IMR-90 (cell line): ENCODE measurements at regions not wholly inside any gene's neighbourhood (a gene's known extent, or its start where the extent isn't known, plus 50 kb on each side); places are given as distances from the start of the nearest gene placed in this dataset.

Experiments
- ATAC-seq: fragments of 200-7000 bp; cut with Tn5 transposase; 2 replicates; pipeline ENCODE4 v1.9.1; 2020; ENCODE audit warnings: low read depth, mild to moderate bottlenecking, moderate library complexity
- BruUV-seq: library from RNA; stranded (reverse); fragments of 400-500 nt; replicated peaks from 2 replicates; lab custom pipeline; 2021; lab: Mats Ljungman, UMichigan
- CTCF ChIA-PET: fragments of 300-600 bp; formaldehyde crosslinking; extraction: SDS; loops from one replicate; lab custom pipeline; 2021; ENCODE audit warnings: antibody characterized with exemption; lab: Yijun Ruan, JAX
- POLR2A ChIA-PET: fragments of 300-600 bp; sonication (Branson Sonifier 250); formaldehyde crosslinking; loops from one replicate; lab custom pipeline; 2022; ENCODE audit warnings: antibody characterized with exemption; ENCODE audit not compliant: unreplicated experiment; lab: Charles Lee
- DNase-seq: peaks from one replicate; pipeline ENCODE4 v3.0.0; 2013
- H2AFZ ChIP-seq: replicated peaks from 2 replicates; pipeline ENCODE3; 2013; ENCODE audit warnings: low read length, mild to moderate bottlenecking; ENCODE audit not compliant: poor library complexity
- H2AK5ac ChIP-seq: 2 replicates; pipeline ENCODE4 v1.6.1; 2013; ENCODE audit warnings: low read depth, low read length, inconsistent platforms
- H2AK9ac ChIP-seq: replicated peaks from 2 replicates; pipeline ENCODE3; 2013; ENCODE audit warnings: mild to moderate bottlenecking, low read depth, low read length, moderate library complexity; ENCODE audit not compliant: poor library complexity
- H2BK120ac ChIP-seq: 2 replicates; pipeline ENCODE4 v1.6.1; 2013; ENCODE audit warnings: low read depth, low read length, inconsistent platforms
- H2BK15ac ChIP-seq: 3 replicates; pipeline ENCODE4 v1.6.1; 2013; ENCODE audit warnings: low read depth, low read length, inconsistent platforms
- H2BK20ac ChIP-seq: 2 replicates; pipeline ENCODE4 v1.6.1; 2013; ENCODE audit warnings: low read depth, mild to moderate bottlenecking, inconsistent platforms, low read length, moderate library complexity
- H2BK5ac ChIP-seq: 2 replicates; pipeline ENCODE4 v1.6.1; 2013; ENCODE audit warnings: mild to moderate bottlenecking, low read depth, low read length, inconsistent platforms; ENCODE audit not compliant: poor library complexity, severe bottlenecking
- H3K14ac ChIP-seq: replicated peaks from 2 replicates; pipeline ENCODE4 v1.6.1; 2013; ENCODE audit warnings: low read depth, low read length, inconsistent platforms
- H3K18ac ChIP-seq: 2 replicates; pipeline ENCODE4 v1.6.1; 2013; ENCODE audit warnings: low read depth, low read length, control low read depth
- H3K23ac ChIP-seq: 2 replicates; pipeline ENCODE4 v1.6.1; 2013; ENCODE audit warnings: low read depth, low read length, inconsistent platforms
- H3K27ac ChIP-seq: 2 replicates; pipeline ENCODE4 v1.5.1; 2013; ENCODE audit warnings: mild to moderate bottlenecking, control low read depth, low read length; ENCODE audit not compliant: insufficient read depth
- H3K27me3 ChIP-seq: 2 replicates; pipeline ENCODE4 v1.6.1; 2013; ENCODE audit warnings: low read length; ENCODE audit not compliant: control insufficient read depth, insufficient read depth
- H3K36me3 ChIP-seq: 2 replicates; pipeline ENCODE4 v1.6.1; 2013; ENCODE audit warnings: low read length, mixed read lengths; ENCODE audit not compliant: control insufficient read depth, insufficient read depth
- H3K4ac ChIP-seq: 2 replicates; pipeline ENCODE4 v1.6.1; 2013; ENCODE audit warnings: low read depth, low read length, inconsistent platforms
- H3K4me1 ChIP-seq: 2 replicates; pipeline ENCODE4 v1.6.1; 2013; ENCODE audit warnings: low read length, mixed read lengths; ENCODE audit not compliant: control insufficient read depth, insufficient read depth
- H3K4me2 ChIP-seq: 2 replicates; pipeline ENCODE4 v1.6.1; 2013; ENCODE audit warnings: low read depth, mild to moderate bottlenecking, control low read depth, low read length, moderate library complexity
- H3K4me3 ChIP-seq: 2 replicates; pipeline ENCODE4 v1.5.1; 2013; ENCODE audit warnings: low read depth, mild to moderate bottlenecking, control low read depth, low read length, moderate library complexity; ENCODE audit not compliant: insufficient read depth
- H3K56ac ChIP-seq: 2 replicates; pipeline ENCODE4 v1.6.1; 2013; ENCODE audit warnings: low read length, inconsistent platforms; ENCODE audit not compliant: insufficient read depth; ENCODE audit errors: extremely low read depth
- H3K79me1 ChIP-seq, 2 experiments: 2 replicates each; pipeline ENCODE4 v1.6.1; 2013; ENCODE audit warnings: low read length in 2 of 2, inconsistent platforms in 1 of 2, low read depth in 1 of 2
- H3K9ac ChIP-seq: 2 replicates; pipeline ENCODE4 v1.6.1; 2013; ENCODE audit warnings: low read depth, low read length, control low read depth
- H3K9me1 ChIP-seq: 2 replicates; pipeline ENCODE4 v1.6.1; 2013; ENCODE audit warnings: low read length, inconsistent platforms; ENCODE audit not compliant: insufficient read depth
- H3K9me3 ChIP-seq: 2 replicates; pipeline ENCODE4 v1.6.1; 2013; ENCODE audit warnings: low read length; ENCODE audit not compliant: control insufficient read depth, insufficient read depth
- H4K20me1 ChIP-seq: 2 replicates; pipeline ENCODE4 v1.6.1; 2013; ENCODE audit warnings: low read length, inconsistent platforms; ENCODE audit not compliant: insufficient read depth
- H4K5ac ChIP-seq: 2 replicates; pipeline ENCODE4 v1.6.1; 2013; ENCODE audit warnings: mild to moderate bottlenecking, low read depth, low read length, control low read depth
- H4K8ac ChIP-seq, 2 experiments: 2 replicates each; pipeline ENCODE4 v1.6.1; 2013; ENCODE audit warnings: low read depth in 2 of 2, low read length in 2 of 2, control low read depth in 1 of 2, inconsistent platforms in 1 of 2
- H4K91ac ChIP-seq: 2 replicates; pipeline ENCODE4 v1.6.1; 2013; ENCODE audit warnings: low read depth, low read length, inconsistent platforms; ENCODE audit not compliant: insufficient read depth
- WGBS, 2 experiments: methylation state at CpG; one replicate each; pipeline versions ENCODE4 v1.1.5 to v1.1.7; 2013; ENCODE audit warnings: missing lambda C conversion rate in 2 of 2; ENCODE audit not compliant: insufficient read length in 1 of 2; ENCODE audit errors: extremely low coverage in 2 of 2; 5-methylcytosine and 5-hydroxymethylcytosine counted together
- dilution Hi-C: fragments of 300-500 bp; cut with HindIII; formaldehyde crosslinking; loops from one replicate; pipeline ENCODE4 v1.14.3; 2018; ENCODE audit warnings: low sequenced_read_pairs; ENCODE audit not compliant: unreplicated experiment
- in situ Hi-C: fragments of 300-500 bp; cut with MboI; formaldehyde crosslinking; loops from 3 replicates; pipeline ENCODE4 v1.14.3; 2019; ENCODE audit warnings: low sequenced_read_pairs, inconsistent platforms, mixed read lengths
- intact Hi-C: fragments of 100-400 bp; cut with micrococcal nuclease; formaldehyde crosslinking; loops from 2 replicates; pipeline ENCODE4 v1.10.0; 2022
- TF ChIP-seq, protein P1 (sequence below): fragments of 150-350 bp; IDR thresholded peaks from 2 replicates; pipeline ENCODE4 v1.6.1; 2016; ENCODE audit warnings: low read depth, mild to moderate bottlenecking, low read length, moderate library complexity, borderline replicate concordance

DNA sequence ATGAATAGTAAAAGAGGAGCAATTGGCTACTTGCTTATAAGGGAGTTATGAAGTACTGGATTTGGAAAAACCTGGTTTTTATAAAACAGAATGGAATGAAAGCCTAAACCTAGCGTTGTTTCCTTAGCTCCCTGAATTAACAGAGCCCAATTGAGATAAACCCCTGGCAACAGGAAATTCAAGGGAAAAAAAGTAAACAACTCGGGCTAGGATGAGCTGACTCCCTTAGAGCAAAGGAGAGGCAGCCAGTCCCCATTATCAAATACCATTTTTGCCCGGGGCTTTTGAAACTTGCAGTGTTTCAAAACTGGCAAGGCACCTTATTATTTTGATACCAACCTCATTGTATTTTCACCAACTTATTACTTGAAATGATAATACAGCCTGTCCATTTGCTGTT is 587.5 kb downstream of the CD109 start:
- H3K9ac ChIP-seq = peak overlapping the region; percentile 37
- peak overlapping the region; percentile 86 for H3K27ac ChIP-seq
- peak overlapping the region; percentile 97 for H4K5ac ChIP-seq
- dilution Hi-C loops (no loop called here), intact Hi-C loops (loop anchor here (2.0 to 5.0 kb wide), 3 partner anchors 113 to 924 kb away; partner anchors contain the start of gene COL12A1), in situ Hi-C loops (no loop called here)
- peak overlapping the region; percentile 96 for H2BK20ac ChIP-seq
- peak overlapping the region; percentile 92 for H3K4ac ChIP-seq
- H3K36me3 ChIP-seq = no peaks in the 10 kb centered on the region
- H2AFZ ChIP-seq = no peak overlapping the region
- H3K4me2 ChIP-seq = peak overlapping the region; percentile 79
- peak; percentile 67 for ATAC-seq
- H3K9me1 ChIP-seq = peaks cover 3% of the 10 kb centered on the region; the same call in 1 of the 2 replicates
- no peaks in the 10 kb centered on the region for H3K9me3 ChIP-seq
- H3K14ac ChIP-seq = peak overlapping the region; percentile 96
- peak overlapping the region; percentile 94 for H2BK5ac ChIP-seq
- TF ChIP-seq, protein P1, sequence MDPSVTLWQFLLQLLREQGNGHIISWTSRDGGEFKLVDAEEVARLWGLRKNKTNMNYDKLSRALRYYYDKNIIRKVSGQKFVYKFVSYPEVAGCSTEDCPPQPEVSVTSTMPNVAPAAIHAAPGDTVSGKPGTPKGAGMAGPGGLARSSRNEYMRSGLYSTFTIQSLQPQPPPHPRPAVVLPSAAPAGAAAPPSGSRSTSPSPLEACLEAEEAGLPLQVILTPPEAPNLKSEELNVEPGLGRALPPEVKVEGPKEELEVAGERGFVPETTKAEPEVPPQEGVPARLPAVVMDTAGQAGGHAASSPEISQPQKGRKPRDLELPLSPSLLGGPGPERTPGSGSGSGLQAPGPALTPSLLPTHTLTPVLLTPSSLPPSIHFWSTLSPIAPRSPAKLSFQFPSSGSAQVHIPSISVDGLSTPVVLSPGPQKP = no peak
- ChIA-PET CTCF (interaction anchor here (0.6 to 0.7 kb wide), 2 partner anchors 112 to 125 kb away, joined by 3 read pairs; no protein-coding TSS in a partner anchor), POLR2A (interaction anchor here (0.5 to 1.1 kb wide), 4 partner anchors 13 to 304 kb away, joined by 3 to 8 read pairs (median 4); no protein-coding TSS in a partner anchor)
- no peak overlapping the region for H3K4me3 ChIP-seq
- peaks cover 15% of the 10 kb centered on the region for H3K4me1 ChIP-seq
- H4K91ac ChIP-seq = peak overlapping the region; percentile 84
- peak; percentile 29 for DNase-seq
- no peak overlapping the region for H2AK9ac ChIP-seq
- H3K56ac ChIP-seq = peak overlapping the region; percentile 64
- no CpG with 5 or more reads among the region's 3 CpGs for WGBS, 2 experiments
- no peaks in the 10 kb centered on the region for H4K20me1 ChIP-seq
- H3K23ac ChIP-seq = peak overlapping the region; percentile 81
- H2BK120ac ChIP-seq = peak overlapping the region; percentile 97
- no peaks in the 10 kb centered on the region for H3K79me1 ChIP-seq
- 0 out of 3 replicates have a peak overlapping the region, but pooled peaks have one; percentile 61 for H2BK15ac ChIP-seq
- H3K27me3 ChIP-seq = no peaks in the 10 kb centered on the region
- H4K8ac ChIP-seq = peak overlapping the region; percentile 25 to 73
- no TSS peak for BruUV-seq
- no peak overlapping the region for H2AK5ac ChIP-seq
- peak overlapping the region; percentile 100 for H3K18ac ChIP-seq
